ENCODE measurements at regions not wholly inside any gene's neighbourhood (a gene's known extent, or its start where the extent isn't known, plus 50 kb on each side); places are given as distances from the start of the nearest gene placed in this dataset.
"Not testable (repeated sequence)": the region's sequence is repeated elsewhere in the genome, so short reads cannot be mapped to it uniquely, and the experiment has no call there.

- H3K4me1 ChIP-seq = no peaks in the 10 kb centered on the region
- no peak for DNase-seq (ENCODE audit: low spot score in 2 of 2)
- no peak overlapping the region for H3K4me3 ChIP-seq
- no peaks in the 10 kb centered on the region for H3K9me3 ChIP-seq
- 80% methylated on average over 13 of the region's 13 CpGs for WGBS
- peaks cover 57% of the 10 kb centered on the region for H3K27me3 ChIP-seq
- no peaks in the 10 kb centered on the region for H3K36me3 ChIP-seq
- TF ChIP-seq POLR2A (IDR thresholded peaks at IDR 0.05) (no peak), POLR2AphosphoS5 (IDR thresholded peaks at IDR 0.05) (no peak), EP300 (IDR thresholded peaks at IDR 0.05) (no peak)
- TF ChIP-seq, protein P1, sequence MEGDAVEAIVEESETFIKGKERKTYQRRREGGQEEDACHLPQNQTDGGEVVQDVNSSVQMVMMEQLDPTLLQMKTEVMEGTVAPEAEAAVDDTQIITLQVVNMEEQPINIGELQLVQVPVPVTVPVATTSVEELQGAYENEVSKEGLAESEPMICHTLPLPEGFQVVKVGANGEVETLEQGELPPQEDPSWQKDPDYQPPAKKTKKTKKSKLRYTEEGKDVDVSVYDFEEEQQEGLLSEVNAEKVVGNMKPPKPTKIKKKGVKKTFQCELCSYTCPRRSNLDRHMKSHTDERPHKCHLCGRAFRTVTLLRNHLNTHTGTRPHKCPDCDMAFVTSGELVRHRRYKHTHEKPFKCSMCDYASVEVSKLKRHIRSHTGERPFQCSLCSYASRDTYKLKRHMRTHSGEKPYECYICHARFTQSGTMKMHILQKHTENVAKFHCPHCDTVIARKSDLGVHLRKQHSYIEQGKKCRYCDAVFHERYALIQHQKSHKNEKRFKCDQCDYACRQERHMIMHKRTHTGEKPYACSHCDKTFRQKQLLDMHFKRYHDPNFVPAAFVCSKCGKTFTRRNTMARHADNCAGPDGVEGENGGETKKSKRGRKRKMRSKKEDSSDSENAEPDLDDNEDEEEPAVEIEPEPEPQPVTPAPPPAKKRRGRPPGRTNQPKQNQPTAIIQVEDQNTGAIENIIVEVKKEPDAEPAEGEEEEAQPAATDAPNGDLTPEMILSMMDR (IDR thresholded peaks at IDR 0.05) = no peak
- no peak overlapping the region for H3K27ac ChIP-seq
Observed at GRCh38 chr12:113532292-113532691, 60.6 kb upstream of the LHX5 start.

GRCh38 chr12:113531073-113531472 lies 59.4 kb upstream of the LHX5 start:
- peaks cover 58% of the 10 kb centered on the region for H3K27me3 ChIP-seq
- WGBS = 85% methylated on average over 3 of the region's 3 CpGs
- H3K4me1 ChIP-seq; H3K4me3 ChIP-seq; H3K9me3 ChIP-seq; DNase-seq (ENCODE audit: low spot score in 2 of 2); H3K36me3 ChIP-seq; H3K27ac ChIP-seq: not testable (repeated sequence)

DNA sequence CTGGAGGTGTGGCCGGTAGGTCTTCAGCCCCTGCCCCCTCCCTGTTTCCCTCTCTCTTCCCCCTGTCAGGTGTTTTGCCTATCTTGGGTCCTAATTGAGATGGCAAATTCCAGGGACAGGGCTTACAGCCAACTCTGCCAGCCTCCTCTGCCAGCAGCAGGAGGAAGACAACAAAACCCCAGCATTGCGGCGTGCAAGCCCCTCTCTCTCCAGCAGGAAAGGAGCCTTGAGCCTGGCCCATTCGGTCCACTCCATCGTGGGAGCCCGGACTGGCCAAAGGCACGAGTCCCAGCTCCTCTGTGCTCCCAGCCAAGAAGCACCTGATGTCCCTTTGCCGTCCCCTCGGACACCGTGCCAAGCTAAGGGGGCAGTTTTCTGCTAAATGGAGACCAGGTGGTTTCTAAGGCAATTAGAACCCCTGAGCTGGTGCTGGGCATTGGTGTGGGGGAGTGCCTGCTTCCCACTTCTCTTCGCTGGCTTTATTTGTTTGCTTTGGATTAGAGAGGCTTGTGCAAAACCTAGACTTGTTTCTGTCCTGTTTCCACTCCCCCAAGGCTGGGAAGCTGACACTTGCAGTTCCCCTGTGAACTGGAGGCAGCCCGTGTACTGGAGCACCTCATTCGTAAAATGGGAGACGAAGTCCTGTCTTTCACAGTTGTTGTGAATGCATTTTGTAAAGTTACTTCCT lies 57.1 kb upstream of the LHX5 start:
- Histone ChIP-seq H3K27me3 (peaks cover 64% of the 10 kb centered on the region), H3K4me1 (no peaks in the 10 kb centered on the region), H3K36me3 (no peaks in the 10 kb centered on the region), H3K27ac (no peak overlapping the region), H3K9me3 (no peaks in the 10 kb centered on the region), H3K4me3 (no peak overlapping the region)
- WGBS = 38% methylated on average over 7 of the region's 14 CpGs
- TF ChIP-seq POLR2AphosphoS5 (IDR thresholded peaks at IDR 0.05) (no peak), POLR2A (IDR thresholded peaks at IDR 0.05) (no peak), EP300 (IDR thresholded peaks at IDR 0.05) (no peak)
- TF ChIP-seq, protein P1 (IDR thresholded peaks at IDR 0.05) = no peak
- DNase-seq (ENCODE audit: low spot score in 2 of 2) = no peak

- WGBS = 71% methylated on average over 7 of the region's 7 CpGs
- peaks cover 1% of the 10 kb centered on the region for H3K4me1 ChIP-seq
- no peak for DNase-seq (ENCODE audit: low spot score in 2 of 2)
- no peak overlapping the region for H3K27ac ChIP-seq
- no peak for TF ChIP-seq POLR2AphosphoS5 (IDR thresholded peaks at IDR 0.05)
- no peak for TF ChIP-seq POLR2A (IDR thresholded peaks at IDR 0.05)
- TF ChIP-seq, protein P1 (IDR thresholded peaks at IDR 0.05) = no peak
- no peak for TF ChIP-seq EP300 (IDR thresholded peaks at IDR 0.05)
- no peak overlapping the region for H3K4me3 ChIP-seq
- H3K9me3 ChIP-seq = no peaks in the 10 kb centered on the region
- no peaks in the 10 kb centered on the region for H3K36me3 ChIP-seq
- peaks cover 74% of the 10 kb centered on the region for H3K27me3 ChIP-seq
Observed at GRCh38 chr12:113525066-113525465, 53.4 kb upstream of the LHX5 start.

DNA sequence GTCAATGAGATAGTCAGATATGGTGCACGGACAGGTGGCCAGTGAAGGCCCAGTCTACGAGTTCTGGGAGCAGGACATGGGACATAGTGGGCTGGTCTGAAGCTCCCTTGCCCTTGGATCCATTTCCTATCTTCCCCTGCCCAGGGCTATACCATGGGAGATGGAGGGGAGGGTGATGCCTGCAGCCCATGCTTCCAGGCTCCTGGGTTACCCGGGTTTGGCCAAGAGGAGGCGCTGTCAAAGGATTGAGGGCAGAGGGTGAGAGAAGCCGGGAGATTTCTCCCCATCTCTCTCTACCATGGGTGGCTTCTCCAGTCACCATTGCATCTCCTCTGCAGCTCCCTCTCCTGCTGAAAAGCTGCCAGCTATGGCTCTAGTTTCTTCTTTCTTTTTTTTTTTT lies 52.8 kb upstream of the LHX5 start:
- H3K9me3 ChIP-seq = no peaks in the 10 kb centered on the region
- peaks cover 6% of the 10 kb centered on the region for H3K4me1 ChIP-seq
- TF ChIP-seq, protein P1 (IDR thresholded peaks at IDR 0.05) = no peak
- H3K27ac ChIP-seq = no peak overlapping the region
- H3K27me3 ChIP-seq = peaks cover 79% of the 10 kb centered on the region
- DNase-seq (ENCODE audit: low spot score in 2 of 2) = no peak
- 84% methylated on average over 5 of the region's 5 CpGs for WGBS
- no peaks in the 10 kb centered on the region for H3K36me3 ChIP-seq
- no peak overlapping the region for H3K4me3 ChIP-seq

GRCh38 chr12:113521708-113522107 lies 50.0 kb upstream of the LHX5 start:
- DNase-seq (ENCODE audit: low spot score in 2 of 2) = no peak
- TF ChIP-seq, protein P1 (IDR thresholded peaks at IDR 0.05) = no peak
- no peak for TF ChIP-seq EP300 (IDR thresholded peaks at IDR 0.05)
- no peak for TF ChIP-seq POLR2A (IDR thresholded peaks at IDR 0.05)
- no peak for TF ChIP-seq POLR2AphosphoS5 (IDR thresholded peaks at IDR 0.05)
- Histone ChIP-seq H3K27me3 (peaks cover 82% of the 10 kb centered on the region), H3K9me3 (peaks cover 3% of the 10 kb centered on the region), H3K4me3 (no peak overlapping the region), H3K36me3 (no peaks in the 10 kb centered on the region), H3K27ac (no peak overlapping the region), H3K4me1 (peaks cover 6% of the 10 kb centered on the region)
- WGBS = 54% methylated on average over 8 of the region's 8 CpGs
